ENCODE measurements at regions not wholly inside any gene's neighbourhood (a gene's known extent, or its start where the extent isn't known, plus 50 kb on each side); places are given as distances from the start of the nearest gene placed in this dataset.

DNA sequence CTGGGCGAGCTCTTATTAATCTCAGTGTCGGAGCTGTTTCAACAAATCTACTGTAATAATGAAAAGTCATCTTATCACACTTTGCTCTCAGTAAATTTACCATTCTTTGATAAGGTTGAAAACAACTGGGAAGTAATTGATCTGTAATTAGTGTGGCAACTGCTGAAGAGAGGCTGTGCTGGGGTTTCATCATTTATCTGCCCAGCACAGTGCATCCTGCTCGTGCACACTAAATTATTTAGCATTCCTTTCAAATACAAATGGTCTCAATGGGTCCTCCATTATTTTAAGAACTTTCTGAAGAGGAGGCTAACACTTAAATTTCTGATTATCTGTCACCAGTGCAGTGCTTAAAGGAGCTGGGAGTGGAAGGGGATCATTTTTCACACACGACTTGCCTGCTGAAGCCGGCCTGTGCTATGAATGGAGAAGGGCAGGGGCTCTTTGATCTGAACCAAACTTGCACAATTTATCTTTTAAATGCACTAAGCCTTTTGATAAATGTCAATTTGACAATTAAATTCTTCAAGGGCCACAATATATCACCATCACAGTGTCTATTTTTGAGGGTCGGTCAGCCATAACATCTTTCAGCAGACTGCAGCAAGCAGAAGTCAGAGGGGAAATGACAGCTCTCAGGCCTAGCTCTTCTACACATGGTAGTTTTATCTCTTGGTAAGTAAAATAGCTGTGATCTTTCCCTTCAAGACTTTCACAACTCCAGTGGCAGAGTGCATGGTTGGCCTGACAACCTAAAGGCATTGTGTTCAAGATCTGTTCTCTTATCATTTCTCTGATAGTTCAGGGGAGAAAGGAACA, 106.4 kb upstream of the EFNA5 start:
- TF ChIP-seq, protein P1, sequence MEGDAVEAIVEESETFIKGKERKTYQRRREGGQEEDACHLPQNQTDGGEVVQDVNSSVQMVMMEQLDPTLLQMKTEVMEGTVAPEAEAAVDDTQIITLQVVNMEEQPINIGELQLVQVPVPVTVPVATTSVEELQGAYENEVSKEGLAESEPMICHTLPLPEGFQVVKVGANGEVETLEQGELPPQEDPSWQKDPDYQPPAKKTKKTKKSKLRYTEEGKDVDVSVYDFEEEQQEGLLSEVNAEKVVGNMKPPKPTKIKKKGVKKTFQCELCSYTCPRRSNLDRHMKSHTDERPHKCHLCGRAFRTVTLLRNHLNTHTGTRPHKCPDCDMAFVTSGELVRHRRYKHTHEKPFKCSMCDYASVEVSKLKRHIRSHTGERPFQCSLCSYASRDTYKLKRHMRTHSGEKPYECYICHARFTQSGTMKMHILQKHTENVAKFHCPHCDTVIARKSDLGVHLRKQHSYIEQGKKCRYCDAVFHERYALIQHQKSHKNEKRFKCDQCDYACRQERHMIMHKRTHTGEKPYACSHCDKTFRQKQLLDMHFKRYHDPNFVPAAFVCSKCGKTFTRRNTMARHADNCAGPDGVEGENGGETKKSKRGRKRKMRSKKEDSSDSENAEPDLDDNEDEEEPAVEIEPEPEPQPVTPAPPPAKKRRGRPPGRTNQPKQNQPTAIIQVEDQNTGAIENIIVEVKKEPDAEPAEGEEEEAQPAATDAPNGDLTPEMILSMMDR (conservative IDR thresholded peaks at IDR 0.05; ENCODE audit: low read depth, low read length) = no peak
- TF ChIP-seq EZH2 (IDR thresholded peaks at IDR 0.05; ENCODE audit: low read length, unreplicated experiment) = no peak

Measured in PC-3 (cell line).